HG02970 (cell line): ENCODE measurements at regions not wholly inside any gene's neighbourhood (a gene's known extent, or its start where the extent isn't known, plus 50 kb on each side); places are given as distances from the start of the nearest gene placed in this dataset.

Experiments used
- ATAC-seq: cut with Tn5 transposase; IDR thresholded peaks from one replicate; pipeline ENCODE4 v1.9.1; 2021; ENCODE audit warnings: mild to moderate bottlenecking, moderate library complexity, moderate number of reproducible peaks; ENCODE audit not compliant: unreplicated experiment, low FRiP score

GRCh38 chr4:136495076-136495475 lies 1037.2 kb downstream of the PCDH18 start:
- no peak for ATAC-seq

GRCh38 chr4:136489101-136489500 lies 1043.2 kb downstream of the PCDH18 start:
- ATAC-seq: no peak

DNA sequence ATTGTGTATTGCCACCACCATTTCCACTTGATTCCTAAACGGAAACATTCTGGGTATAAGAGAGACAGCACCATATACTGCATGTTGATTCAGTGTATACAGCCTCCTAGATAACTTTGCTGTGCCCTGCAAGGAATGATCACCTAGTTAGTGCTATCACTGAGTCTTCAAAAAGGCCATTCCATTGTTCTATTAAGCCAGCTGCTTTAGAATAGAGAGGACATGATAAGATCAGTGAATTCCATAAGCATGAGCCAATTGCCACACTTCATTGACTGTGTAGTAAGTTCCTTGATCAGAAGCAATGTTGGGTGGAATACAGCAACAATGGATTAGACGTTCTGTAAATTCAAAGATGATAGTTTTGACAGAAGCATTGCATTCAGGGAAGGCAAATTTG lies 1047.3 kb downstream of the PCDH18 start:
- no peak for ATAC-seq

DNA sequence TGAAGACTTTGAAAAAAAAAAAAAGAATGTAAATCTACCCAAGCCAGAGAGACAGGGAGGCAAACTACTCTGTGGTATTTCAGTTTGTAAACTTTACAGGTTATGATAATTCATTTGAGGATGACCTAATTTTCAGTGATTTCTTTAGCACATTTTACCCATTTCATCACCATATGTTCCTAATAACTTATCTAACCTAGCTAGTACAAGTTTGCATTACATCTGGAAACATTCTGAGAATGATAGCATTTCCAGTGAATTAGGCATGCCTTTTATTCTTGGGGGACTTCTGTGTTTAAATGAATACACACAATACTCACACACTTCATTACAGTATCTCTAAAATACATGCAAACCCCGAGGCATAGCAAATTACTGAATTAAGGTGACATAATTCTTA lies 1055.5 kb downstream of the PCDH18 start:
- no peak for ATAC-seq

- ATAC-seq: no peak
Measured at GRCh38 chr4:136471051-136471450, 1061.2 kb downstream of the PCDH18 start.

- ATAC-seq: no peak
Measured at GRCh38 chr4:136465691-136466090, 1066.6 kb downstream of the PCDH18 start.

GRCh38 chr4:136463941-136464340 lies 1068.4 kb downstream of the PCDH18 start:
- no peak for ATAC-seq

DNA sequence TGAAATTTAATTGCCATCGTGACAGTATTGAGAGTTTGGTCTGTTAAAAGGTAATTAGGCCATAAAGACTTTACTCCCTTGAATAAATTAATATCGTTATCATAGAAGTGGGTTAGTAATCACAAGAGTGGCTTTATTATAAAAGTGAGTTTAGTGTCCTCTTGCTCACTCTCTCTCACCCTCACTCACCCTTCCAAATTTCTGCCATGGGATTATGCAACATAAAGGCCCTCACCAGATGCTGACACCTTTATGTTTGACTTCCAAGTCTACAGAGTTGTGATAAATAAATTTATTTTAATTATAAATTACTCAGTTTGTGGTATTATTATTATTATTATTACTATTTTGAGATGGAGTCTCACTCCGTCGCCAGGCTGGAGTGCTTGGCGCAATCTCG lies 1070.8 kb downstream of the PCDH18 start:
- ATAC-seq: no peak

GRCh38 chr4:136458326-136458725 lies 1074.0 kb downstream of the PCDH18 start:
- no peak for ATAC-seq

DNA sequence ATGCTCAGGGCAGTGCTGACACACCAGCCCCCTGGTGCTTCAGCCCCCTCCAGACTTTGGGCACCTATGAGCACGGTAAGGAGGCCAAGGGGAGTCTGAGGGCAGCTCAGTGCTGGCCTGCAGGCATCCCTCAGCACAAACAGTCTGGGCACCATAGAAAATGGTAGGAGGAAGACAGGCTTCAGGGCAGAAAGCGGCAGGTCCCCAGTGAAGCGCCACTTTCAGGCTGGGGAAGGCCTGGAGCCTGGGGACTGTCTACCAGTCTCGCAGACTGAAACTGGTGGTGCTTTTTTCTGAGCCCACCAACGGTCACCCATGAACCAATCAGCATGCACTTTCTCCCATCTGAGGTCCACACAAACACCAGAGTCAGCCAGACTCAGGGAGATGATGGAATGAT lies 1074.7 kb downstream of the PCDH18 start:
- ATAC-seq: no peak

GRCh38 chr4:136457004-136457403 lies 1075.3 kb downstream of the PCDH18 start:
- ATAC-seq: no peak

- no peak for ATAC-seq
Measured at GRCh38 chr4:136443006-136443405, 1089.3 kb downstream of the PCDH18 start.

DNA sequence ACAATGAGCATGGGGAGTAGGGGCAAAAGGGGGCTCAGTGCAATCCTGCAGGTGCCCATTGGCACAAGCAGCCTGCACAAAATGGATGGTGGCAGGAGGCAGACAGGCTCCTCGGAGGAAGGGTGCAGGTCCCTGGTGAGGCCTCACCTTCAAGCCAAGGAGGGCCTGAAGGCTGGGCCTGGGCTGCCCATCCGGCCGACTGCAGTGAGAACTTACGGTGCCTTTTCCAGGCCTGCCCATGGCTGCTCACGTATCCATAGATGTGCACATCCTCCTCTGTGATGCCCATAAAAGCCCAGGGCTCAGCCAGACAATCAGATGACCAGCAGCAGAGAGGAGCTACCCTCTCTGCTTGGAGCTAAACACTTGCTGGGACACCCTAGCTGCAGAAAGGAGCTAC lies 1089.8 kb downstream of the PCDH18 start:
- ATAC-seq: no peak

- ATAC-seq: no peak
Measured at GRCh38 chr4:136441629-136442282, 1090.5 kb downstream of the PCDH18 start.

GRCh38 chr4:136438645-136439044 lies 1093.6 kb downstream of the PCDH18 start:
- no peak for ATAC-seq

DNA sequence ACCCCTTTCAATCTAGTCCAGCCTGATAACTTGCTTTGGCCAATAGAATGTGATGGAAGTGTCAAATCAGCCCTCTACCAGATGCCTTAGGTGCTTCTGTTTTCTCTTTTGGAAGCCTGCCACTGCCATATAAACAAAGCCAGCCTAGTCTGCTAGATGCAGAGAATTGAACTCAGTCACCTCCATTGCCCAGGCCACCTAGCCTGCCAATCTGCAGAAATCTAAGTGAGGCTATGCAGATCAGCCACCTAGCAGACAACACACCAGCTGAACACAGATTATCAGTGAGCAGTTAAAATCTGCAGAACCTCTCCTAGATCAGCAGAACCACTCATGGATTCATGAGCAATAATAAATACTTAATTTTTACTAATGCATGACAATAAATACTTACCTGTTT lies 1108.2 kb downstream of the PCDH18 start:
- no peak for ATAC-seq

- ATAC-seq: no peak
Measured at GRCh38 chr4:136414981-136415380, 1117.3 kb downstream of the PCDH18 start.

DNA sequence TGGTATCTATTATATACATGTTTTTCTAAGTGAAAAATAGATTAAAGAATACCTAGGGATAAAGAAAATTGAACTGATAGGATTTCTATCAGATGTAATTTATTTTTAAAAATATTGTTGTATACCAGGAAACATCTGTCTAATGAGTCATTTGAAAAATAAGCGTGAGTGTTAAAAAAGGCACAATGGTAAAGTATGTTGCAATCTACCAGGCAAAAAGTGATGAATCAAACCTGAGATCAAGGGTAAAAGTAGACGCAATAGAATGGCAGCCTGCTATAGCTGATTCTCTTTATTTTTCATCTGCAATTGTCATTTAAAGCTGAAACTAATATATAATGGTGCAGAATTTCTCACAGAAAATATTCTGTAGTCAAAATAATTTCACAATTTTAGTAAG lies 1119.6 kb downstream of the PCDH18 start:
- no peak for ATAC-seq

DNA sequence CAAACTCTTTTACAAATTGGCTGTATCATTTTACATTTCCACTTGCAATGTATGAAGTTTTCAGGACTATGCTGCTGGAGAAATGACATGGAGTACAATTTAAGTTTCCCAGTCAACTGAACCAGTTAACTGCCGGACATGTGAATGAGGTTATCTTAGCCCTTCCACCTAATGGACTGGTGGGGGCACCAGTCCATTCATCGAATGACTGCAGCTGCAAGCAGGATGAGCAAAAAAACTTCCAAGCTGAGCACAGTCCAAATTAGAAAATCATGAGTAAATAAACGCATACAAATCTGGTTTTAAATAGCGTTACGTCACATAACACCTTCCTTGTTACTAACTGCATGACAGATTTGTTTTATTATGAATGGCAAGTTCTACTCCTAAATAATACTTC lies 1131.5 kb downstream of the PCDH18 start:
- ATAC-seq: no peak

DNA sequence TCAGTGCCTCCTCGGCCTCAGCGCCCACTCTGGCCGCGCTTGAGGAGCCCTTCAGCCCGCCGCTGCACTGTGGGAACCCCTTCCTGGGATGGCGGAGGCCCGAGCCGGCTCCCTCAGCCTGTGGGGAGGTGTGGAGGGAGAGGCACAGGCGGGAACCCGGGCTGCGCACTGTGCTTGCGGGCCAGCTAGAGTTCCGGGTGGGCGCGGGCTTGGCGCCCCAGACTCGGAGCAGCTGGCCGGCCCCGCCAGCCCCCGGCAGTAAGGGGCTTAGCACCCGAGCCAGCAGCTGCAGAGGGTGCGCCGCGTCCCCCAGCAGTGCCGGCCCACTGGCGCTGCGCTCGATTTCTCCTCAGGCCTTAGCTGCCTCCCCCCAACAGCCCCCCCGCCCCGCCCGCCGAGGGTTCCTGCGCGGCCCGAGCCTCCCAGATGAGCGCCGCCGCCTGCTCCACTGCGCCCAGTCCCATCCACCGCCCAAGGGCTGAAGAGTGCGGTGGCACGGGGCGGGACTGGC lies 1137.0 kb downstream of the PCDH18 start:
- no peak for ATAC-seq

GRCh38 chr4:136392576-136392975 lies 1139.7 kb downstream of the PCDH18 start:
- ATAC-seq: no peak

- no peak for ATAC-seq
Measured at GRCh38 chr4:136390824-136391223, 1141.5 kb downstream of the PCDH18 start.

DNA sequence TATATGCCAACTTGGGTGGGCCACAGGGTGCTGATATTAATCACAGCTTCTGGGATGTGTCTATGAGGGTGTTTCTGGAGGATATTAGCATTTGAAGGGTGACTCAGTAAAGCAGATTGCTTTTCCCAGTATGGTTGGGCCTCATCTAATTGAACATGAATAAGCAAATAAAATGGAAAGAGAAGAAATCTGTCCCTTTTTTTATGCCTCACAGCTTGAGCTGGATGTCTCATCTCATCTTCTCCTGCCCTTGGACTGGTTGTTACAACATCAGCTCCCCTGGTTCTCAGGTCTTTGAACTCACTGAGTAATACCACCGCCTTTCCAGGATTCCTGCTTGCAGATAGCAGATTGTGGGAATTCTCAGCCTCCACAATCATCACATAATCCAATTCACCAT lies 1149.2 kb downstream of the PCDH18 start:
- no peak for ATAC-seq
